SU-DHL-6 (cell line): ENCODE measurements at regions not wholly inside any gene's neighbourhood (a gene's known extent, or its start where the extent isn't known, plus 50 kb on each side); places are given as distances from the start of the nearest gene placed in this dataset.

Experiments used
- EZH2phosphoT487 ChIP-seq: fragments of 200-600 bp; sonication (generic), shearing (Covaris generic); conservative IDR thresholded peaks from 2 replicates; pipeline ENCODE4 v1.6.1; 2018; ENCODE audit warnings: mild to moderate bottlenecking, antibody characterized with exemption, low read length, moderate library complexity, mixed read lengths
- TF ChIP-seq, protein P1 (sequence below): fragments of 200-600 bp; sonication (generic); IDR thresholded peaks from one replicate; pipeline ENCODE4 v1.5.1; 2017; ENCODE audit warnings: antibody characterized with exemption, mild to moderate bottlenecking, low read length, moderate library complexity; ENCODE audit not compliant: insufficient read depth, poor library complexity, severe bottlenecking

DNA sequence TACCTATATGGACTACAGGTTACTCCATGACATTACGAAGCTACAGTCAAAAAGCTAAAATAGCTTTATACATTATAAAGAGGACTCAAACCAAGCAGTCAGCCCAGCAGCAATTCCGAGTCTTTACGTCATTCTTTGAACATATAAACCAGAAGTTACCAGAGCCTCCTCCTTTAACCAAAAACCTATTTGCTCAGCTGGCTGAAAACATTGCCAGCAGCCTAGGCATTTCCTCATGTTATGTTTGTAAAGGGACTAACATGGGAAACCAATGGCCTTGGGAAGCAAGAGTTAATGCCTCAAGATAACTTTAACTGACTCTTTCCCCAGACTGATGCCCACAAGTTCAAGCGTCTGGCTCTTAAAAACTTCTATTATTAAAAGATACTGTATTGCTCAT is 104.1 kb upstream of the ZNF492 start:
- TF ChIP-seq, protein P1, sequence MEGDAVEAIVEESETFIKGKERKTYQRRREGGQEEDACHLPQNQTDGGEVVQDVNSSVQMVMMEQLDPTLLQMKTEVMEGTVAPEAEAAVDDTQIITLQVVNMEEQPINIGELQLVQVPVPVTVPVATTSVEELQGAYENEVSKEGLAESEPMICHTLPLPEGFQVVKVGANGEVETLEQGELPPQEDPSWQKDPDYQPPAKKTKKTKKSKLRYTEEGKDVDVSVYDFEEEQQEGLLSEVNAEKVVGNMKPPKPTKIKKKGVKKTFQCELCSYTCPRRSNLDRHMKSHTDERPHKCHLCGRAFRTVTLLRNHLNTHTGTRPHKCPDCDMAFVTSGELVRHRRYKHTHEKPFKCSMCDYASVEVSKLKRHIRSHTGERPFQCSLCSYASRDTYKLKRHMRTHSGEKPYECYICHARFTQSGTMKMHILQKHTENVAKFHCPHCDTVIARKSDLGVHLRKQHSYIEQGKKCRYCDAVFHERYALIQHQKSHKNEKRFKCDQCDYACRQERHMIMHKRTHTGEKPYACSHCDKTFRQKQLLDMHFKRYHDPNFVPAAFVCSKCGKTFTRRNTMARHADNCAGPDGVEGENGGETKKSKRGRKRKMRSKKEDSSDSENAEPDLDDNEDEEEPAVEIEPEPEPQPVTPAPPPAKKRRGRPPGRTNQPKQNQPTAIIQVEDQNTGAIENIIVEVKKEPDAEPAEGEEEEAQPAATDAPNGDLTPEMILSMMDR = no peak
- no peak for TF ChIP-seq EZH2phosphoT487
